ENCODE measurements at regions not wholly inside any gene's neighbourhood (a gene's known extent, or its start where the extent isn't known, plus 50 kb on each side); places are given as distances from the start of the nearest gene placed in this dataset.

DNA sequence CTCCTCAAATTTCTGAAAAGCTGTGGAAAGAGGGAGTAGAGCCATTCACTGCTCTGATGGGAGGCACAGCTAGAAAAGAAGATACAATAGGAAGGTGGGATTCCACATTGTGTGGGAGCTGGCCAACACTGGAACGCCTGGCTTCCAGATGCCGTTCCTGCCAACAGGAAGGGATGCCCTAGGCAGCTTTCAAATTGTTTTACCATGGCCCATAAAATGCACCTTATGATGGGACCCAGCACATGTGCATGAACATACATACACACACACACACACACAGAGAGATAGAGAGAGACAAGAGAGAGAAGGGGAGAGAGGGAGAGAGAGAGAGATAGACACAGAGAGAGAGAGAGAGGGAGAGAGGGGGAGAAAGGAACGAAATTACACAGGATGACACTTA is 86.1 kb upstream of the BZW1 start:
- ATAC-seq, result no peak
- WGBS, result 38% methylated on average over 3 of the region's 3 CpGs
- intact Hi-C loops (cut with DNase I), result no loop called here
- Histone ChIP-seq H3K27me3 (ENCODE audit: control insufficient read depth, insufficient read depth) (no peaks in the 10 kb centered on the region), H3K27ac (ENCODE audit: low read length) (no peak overlapping the region), H3K4me3 (ENCODE audit: low read length) (no peak overlapping the region), H3K4me1 (ENCODE audit: control insufficient read depth, insufficient read depth, low read length) (no peaks in the 10 kb centered on the region), H3K9me3 (ENCODE audit: control insufficient read depth, low read length) (no peaks in the 10 kb centered on the region)
- no peak for DNase-seq

DNA sequence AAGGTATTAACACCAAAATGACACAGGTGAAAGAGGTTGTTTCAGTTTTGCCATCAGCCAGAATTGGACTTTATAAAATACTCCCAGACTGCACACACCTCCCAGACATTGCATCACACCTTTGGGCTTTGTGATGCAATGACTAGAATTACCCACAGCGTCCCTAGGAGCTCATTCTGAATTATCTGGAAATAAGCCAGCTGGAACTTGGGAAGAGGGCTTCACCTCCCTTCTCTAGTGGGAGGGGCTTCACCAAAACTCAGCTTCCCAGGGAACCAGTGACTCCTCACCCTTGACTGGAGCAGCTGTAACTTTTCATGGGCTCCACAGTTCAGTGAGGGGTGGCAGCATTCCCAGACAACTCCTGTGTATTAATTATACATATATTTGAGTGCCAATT is 83.1 kb upstream of the BZW1 start:
- H3K9me3 ChIP-seq (ENCODE audit: control insufficient read depth, low read length), result no peaks in the 10 kb centered on the region
- no peaks in the 10 kb centered on the region for H3K4me1 ChIP-seq (ENCODE audit: control insufficient read depth, insufficient read depth, low read length)
- peak; percentile 84 to 89 for ATAC-seq
- peak; percentile 63 to 74 (median 64) for DNase-seq
- no peak overlapping the region for H3K27ac ChIP-seq (ENCODE audit: low read length)
- no peaks in the 10 kb centered on the region for H3K27me3 ChIP-seq (ENCODE audit: control insufficient read depth, insufficient read depth)
- intact Hi-C loops (cut with DNase I), result no loop called here
- no peak overlapping the region for H3K4me3 ChIP-seq (ENCODE audit: low read length)
- WGBS, result 31% methylated on average over 1 of the region's 1 CpG

DNA sequence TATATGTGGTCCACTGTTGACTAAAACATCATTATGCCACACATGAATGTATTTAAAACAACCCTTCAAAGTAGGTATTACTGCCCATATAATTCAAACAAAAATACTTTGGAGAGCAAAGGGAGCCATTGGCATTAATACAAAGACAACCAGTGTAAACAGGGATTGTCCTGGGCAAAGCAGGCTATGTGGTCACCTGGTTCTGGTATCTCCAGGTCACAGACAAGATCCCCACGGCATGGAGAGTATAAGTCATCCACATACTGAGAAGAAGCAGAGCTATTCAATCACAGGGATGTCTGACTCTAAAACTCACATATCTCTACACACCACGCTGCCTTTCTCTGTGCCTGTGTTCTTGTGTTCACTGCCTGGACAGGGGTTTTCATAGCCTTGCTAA is 81.4 kb upstream of the BZW1 start:
- H3K4me3 ChIP-seq (ENCODE audit: low read length), result no peak overlapping the region
- no peak for DNase-seq
- H3K27ac ChIP-seq (ENCODE audit: low read length), result no peak overlapping the region
- ATAC-seq, result no peak
- 63% methylated on average over 2 of the region's 2 CpGs for WGBS
- intact Hi-C loops (cut with DNase I), result no loop called here
- no peaks in the 10 kb centered on the region for H3K4me1 ChIP-seq (ENCODE audit: control insufficient read depth, insufficient read depth, low read length)
- no peaks in the 10 kb centered on the region for H3K27me3 ChIP-seq (ENCODE audit: control insufficient read depth, insufficient read depth)
- no peaks in the 10 kb centered on the region for H3K9me3 ChIP-seq (ENCODE audit: control insufficient read depth, low read length)

GRCh38 chr2:200730960-200731359 is 80.8 kb upstream of the BZW1 start:
- ATAC-seq (no peak), DNase-seq (no peak)
- 89% methylated on average over 3 of the region's 3 CpGs for WGBS
- no peak overlapping the region for H3K27ac ChIP-seq (ENCODE audit: low read length)
- H3K27me3 ChIP-seq (ENCODE audit: control insufficient read depth, insufficient read depth), result no peaks in the 10 kb centered on the region
- no peaks in the 10 kb centered on the region for H3K4me1 ChIP-seq (ENCODE audit: control insufficient read depth, insufficient read depth, low read length)
- intact Hi-C loops (cut with DNase I), result no loop called here
- H3K4me3 ChIP-seq (ENCODE audit: low read length), result no peak overlapping the region
- H3K9me3 ChIP-seq (ENCODE audit: control insufficient read depth, low read length), result no peaks in the 10 kb centered on the region

DNA sequence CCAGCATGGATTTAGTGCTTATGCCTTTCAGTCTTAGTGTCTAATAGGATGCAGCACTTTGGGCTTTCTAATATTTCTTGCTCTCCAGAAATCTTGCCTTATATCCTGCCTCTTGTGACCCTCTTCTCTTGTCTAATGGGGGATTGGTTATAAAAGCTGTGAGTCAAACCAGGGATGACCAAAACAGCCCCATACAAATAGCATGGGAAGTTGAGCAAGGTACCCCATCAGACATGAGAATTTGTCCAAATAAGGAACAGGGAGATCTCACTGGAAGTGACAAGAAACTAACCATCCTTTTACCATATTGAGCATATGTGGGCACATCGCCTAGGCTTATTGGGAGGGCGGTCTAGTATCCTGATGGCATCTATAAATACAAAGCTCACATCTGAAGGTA is 78.8 kb upstream of the BZW1 start:
- 89% methylated on average over 2 of the region's 2 CpGs for WGBS

GRCh38 chr2:200733713-200734198 is 78.0 kb upstream of the BZW1 start:
- DNase-seq, result no peak
- H3K4me1 ChIP-seq (ENCODE audit: control insufficient read depth, insufficient read depth, low read length), result no peaks in the 10 kb centered on the region
- WGBS, result 74% methylated on average over 3 of the region's 3 CpGs

More for the DNA sequence above, 78.8 kb upstream of the BZW1 start:
- intact Hi-C loops (cut with DNase I), result no loop called here
- DNase-seq (no peak), ATAC-seq (no peak)
- Histone ChIP-seq H3K9me3 (ENCODE audit: control insufficient read depth, low read length) (no peaks in the 10 kb centered on the region), H3K27ac (ENCODE audit: low read length) (no peak overlapping the region), H3K4me1 (ENCODE audit: control insufficient read depth, insufficient read depth, low read length) (no peaks in the 10 kb centered on the region), H3K27me3 (ENCODE audit: control insufficient read depth, insufficient read depth) (no peaks in the 10 kb centered on the region), H3K4me3 (ENCODE audit: low read length) (no peak overlapping the region)

DNA sequence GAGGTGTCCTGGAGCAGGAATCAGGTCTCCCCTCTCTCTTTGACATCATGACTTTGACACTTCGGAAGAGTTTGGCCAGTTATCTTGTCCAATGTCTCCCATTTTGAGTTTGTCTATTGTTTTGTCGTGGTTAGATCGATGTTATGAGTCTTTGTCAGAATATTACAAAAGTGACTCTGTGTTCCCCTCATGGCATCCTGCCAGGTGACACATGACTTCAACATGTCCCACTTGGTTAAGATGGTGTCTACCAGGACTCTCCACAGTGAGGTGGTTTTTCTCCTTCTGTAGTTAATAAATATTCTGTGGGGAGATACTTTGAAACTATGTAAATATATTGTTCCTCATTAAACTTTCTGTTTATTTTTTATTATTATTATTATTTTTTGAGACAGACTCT is 76.6 kb upstream of the BZW1 start:
- H3K4me3 ChIP-seq (ENCODE audit: low read length), result no peak overlapping the region
- H3K4me1 ChIP-seq (ENCODE audit: control insufficient read depth, insufficient read depth, low read length), result no peaks in the 10 kb centered on the region
- no peaks in the 10 kb centered on the region for H3K9me3 ChIP-seq (ENCODE audit: control insufficient read depth, low read length)
- 70% methylated on average over 3 of the region's 3 CpGs for WGBS
- no peaks in the 10 kb centered on the region for H3K27me3 ChIP-seq (ENCODE audit: control insufficient read depth, insufficient read depth)
- no peak for ATAC-seq
- DNase-seq, result no peak
- intact Hi-C loops (cut with DNase I), result no loop called here
- no peak overlapping the region for H3K27ac ChIP-seq (ENCODE audit: low read length)

More at GRCh38 chr2:200733713-200734198, 78.0 kb upstream of the BZW1 start:
- H3K4me3 ChIP-seq (ENCODE audit: low read length), result no peak overlapping the region
- H3K27ac ChIP-seq (ENCODE audit: low read length), result no peak overlapping the region
- H3K9me3 ChIP-seq (ENCODE audit: control insufficient read depth, low read length), result no peaks in the 10 kb centered on the region
- ATAC-seq, result no peak
- intact Hi-C loops (cut with DNase I), result no loop called here
- H3K27me3 ChIP-seq (ENCODE audit: control insufficient read depth, insufficient read depth), result no peaks in the 10 kb centered on the region

- WGBS, result 23% methylated on average over 6 of the region's 6 CpGs
- peaks cover 8% of the 10 kb centered on the region for H3K4me1 ChIP-seq (ENCODE audit: control insufficient read depth, insufficient read depth, low read length)
- intact Hi-C loops (cut with DNase I), result no loop called here
- H3K27me3 ChIP-seq (ENCODE audit: control insufficient read depth, insufficient read depth), result no peaks in the 10 kb centered on the region
- H3K9me3 ChIP-seq (ENCODE audit: control insufficient read depth, low read length), result no peaks in the 10 kb centered on the region
- DNase-seq, result no peak
- H3K27ac ChIP-seq (ENCODE audit: low read length), result no peak overlapping the region
- peak in 1 of 2 donors; percentile 15 for ATAC-seq
- H3K4me3 ChIP-seq (ENCODE audit: low read length), result no peak overlapping the region
Measured at GRCh38 chr2:200736646-200737274, 75.0 kb upstream of the BZW1 start.

DNA sequence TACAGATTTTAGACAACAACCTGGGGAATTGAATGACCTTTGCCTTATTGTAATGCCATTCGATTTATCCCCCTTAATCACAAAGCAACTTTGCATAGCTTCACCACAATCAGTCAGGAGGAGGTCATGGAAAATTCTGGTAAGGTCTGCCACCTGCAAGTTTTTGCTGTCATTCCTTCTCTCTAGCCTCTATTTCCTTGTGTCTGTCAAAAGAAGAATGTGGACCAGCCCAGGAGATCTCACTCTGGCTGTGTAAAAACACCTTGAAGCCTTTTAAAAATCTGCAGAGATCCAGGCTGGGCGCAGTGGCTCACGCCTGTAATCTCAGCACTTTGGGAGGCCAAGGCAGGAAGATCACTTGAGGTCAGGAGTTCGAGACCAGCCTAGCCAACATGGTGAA is 74.1 kb upstream of the BZW1 start:
- DNase-seq (no peak), ATAC-seq (no peak)
- Histone ChIP-seq H3K4me3 (ENCODE audit: low read length) (no peak overlapping the region), H3K27ac (ENCODE audit: low read length) (no peak overlapping the region), H3K9me3 (ENCODE audit: control insufficient read depth, low read length) (no peaks in the 10 kb centered on the region), H3K4me1 (ENCODE audit: control insufficient read depth, insufficient read depth, low read length) (peaks cover 13% of the 10 kb centered on the region), H3K27me3 (ENCODE audit: control insufficient read depth, insufficient read depth) (no peaks in the 10 kb centered on the region)
- WGBS, result 83% methylated on average over 4 of the region's 4 CpGs
- intact Hi-C loops (cut with DNase I), result no loop called here

DNA sequence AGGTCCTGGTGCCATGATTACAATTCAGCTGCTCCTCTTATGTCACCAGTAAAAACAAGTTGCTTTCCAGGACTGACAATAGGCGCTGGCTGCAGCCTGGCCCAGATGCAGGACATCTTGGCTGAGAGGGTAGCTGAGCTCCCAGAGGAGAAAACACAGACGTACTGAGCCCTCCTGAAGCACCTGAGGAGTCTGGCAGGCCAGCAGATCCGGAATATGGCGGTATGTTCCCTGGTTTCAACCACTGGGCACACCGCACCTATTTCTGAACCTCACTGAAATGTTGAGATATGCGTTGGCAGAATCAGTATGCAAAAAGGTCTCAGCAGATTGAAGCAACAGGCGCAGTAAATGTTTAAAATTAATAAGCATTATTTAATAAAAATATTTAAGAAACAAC is 73.1 kb upstream of the BZW1 start:
- Histone ChIP-seq H3K9me3 (ENCODE audit: control insufficient read depth, low read length) (no peaks in the 10 kb centered on the region), H3K27ac (ENCODE audit: low read length) (no peak overlapping the region), H3K4me3 (ENCODE audit: low read length) (no peak overlapping the region), H3K4me1 (ENCODE audit: control insufficient read depth, insufficient read depth, low read length) (peaks cover 17% of the 10 kb centered on the region), H3K27me3 (ENCODE audit: control insufficient read depth, insufficient read depth) (no peaks in the 10 kb centered on the region)
- ATAC-seq, result no peak
- intact Hi-C loops (cut with DNase I), result no loop called here
- WGBS, result 87% methylated on average over 7 of the region's 7 CpGs
- no peak for DNase-seq

DNA sequence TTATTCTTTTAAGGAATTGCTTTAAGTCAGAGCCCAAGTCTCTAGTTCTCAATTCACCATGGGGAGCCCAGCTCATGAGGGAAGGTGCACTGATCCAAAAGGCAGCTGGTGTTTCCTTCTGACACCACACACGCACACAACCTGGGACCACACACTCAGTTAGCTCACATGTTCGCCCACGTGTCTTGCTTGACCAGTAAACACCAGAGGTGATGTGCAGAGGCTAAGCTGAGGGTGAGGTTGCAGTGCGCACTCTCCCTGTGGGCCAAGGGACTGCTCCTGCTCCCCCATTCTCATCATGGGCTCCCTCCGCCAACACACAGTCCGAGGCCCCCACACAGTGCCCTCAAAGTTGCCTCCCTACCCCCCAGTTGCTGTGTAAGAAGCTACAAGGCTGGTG is 70.8 kb upstream of the BZW1 start:
- ATAC-seq (no peak), DNase-seq (no peak)
- peaks cover 17% of the 10 kb centered on the region for H3K4me1 ChIP-seq (ENCODE audit: control insufficient read depth, insufficient read depth, low read length)
- intact Hi-C loops (cut with DNase I), result no loop called here
- H3K9me3 ChIP-seq (ENCODE audit: control insufficient read depth, low read length), result no peaks in the 10 kb centered on the region
- WGBS, result 96% methylated on average over 6 of the region's 6 CpGs
- no peak overlapping the region for H3K4me3 ChIP-seq (ENCODE audit: low read length)
- peak overlapping the region; percentile 90 for H3K27ac ChIP-seq (ENCODE audit: low read length)
- H3K27me3 ChIP-seq (ENCODE audit: control insufficient read depth, insufficient read depth), result no peaks in the 10 kb centered on the region

Data from right cardiac atrium (tissue), 5 donors.